A549 (cell line): ENCODE measurements at regions not wholly inside any gene's neighbourhood (a gene's known extent, or its start where the extent isn't known, plus 50 kb on each side); places are given as distances from the start of the nearest gene placed in this dataset.

Experiments used
- ATAC-seq, 2 experiments: fragments of 200-7000 bp in 1 of 2; fragments of >200 bp in 1 of 2; cut with Nextera tagmentation in 1 of 2; cut with Tn5 transposase in 1 of 2; 3 replicates each; pipeline versions ENCODE4 v1.8.0 to v1.9.1; 2018 to 2020; ENCODE audit warnings: mild to moderate bottlenecking in 1 of 2, moderate library complexity in 1 of 2
- CTCF ChIA-PET: fragments of 300-600 bp; sonication (Branson Sonifier 250); formaldehyde crosslinking; extraction: SDS; loops from one replicate; lab custom pipeline; 2021; ENCODE audit warnings: antibody characterized with exemption, inconsistent platforms; lab: Yijun Ruan, JAX
- POLR2A ChIA-PET: fragments of 350-600 bp; formaldehyde crosslinking; extraction: SDS; loops from one replicate; lab custom pipeline; 2021; ENCODE audit warnings: antibody characterized with exemption, inconsistent platforms; lab: Yijun Ruan, JAX
- DNase-seq, 2 experiments: peaks; one replicate each; pipeline versions ENCODE4 v3.0.0 to v3.0.0-alpha.2; 2011 to 2016; ENCODE audit warnings: low read depth in 1 of 2, low spot score in 1 of 2
- FAIRE-seq: peaks from 2 replicates; lab custom pipeline; 2011; peaks lifted over from hg19 to GRCh38; lab: Jason Lieb, UNC
- H3K27ac ChIP-seq, 2 experiments: fragments of >200 bp; sonication (Bioruptor Twin); formaldehyde crosslinking; 3 replicates each; pipeline ENCODE4 v1.5.1; 2016 to 2017
- H3K4me1 ChIP-seq: fragments of >200 bp; sonication (Bioruptor Twin); formaldehyde crosslinking; 3 replicates; pipeline ENCODE4 v1.6.1; 2016
- H3K4me2 ChIP-seq: fragments of >200 bp; sonication (Bioruptor Twin); formaldehyde crosslinking; 3 replicates; pipeline ENCODE4 v1.6.1; 2016
- H3K4me3 ChIP-seq: fragments of >200 bp; sonication (Bioruptor Twin); formaldehyde crosslinking; 3 replicates; pipeline ENCODE4 v1.5.1; 2016
- H3K9me3 ChIP-seq: fragments of >200 bp; sonication (Bioruptor Twin); formaldehyde crosslinking; 3 replicates; pipeline ENCODE4 v1.6.1; 2016
- CBX2 ChIP-seq: fragments of 200-600 bp; sonication (generic); IDR thresholded peaks from 2 replicates; pipeline ENCODE4 v1.6.1; 2016; ENCODE audit warnings: low read depth, mild to moderate bottlenecking, borderline replicate concordance
- CHD4 ChIP-seq: fragments of 200-600 bp; sonication (generic); IDR thresholded peaks from 2 replicates; pipeline ENCODE4 v1.6.1; 2016; ENCODE audit warnings: antibody characterized with exemption, mild to moderate bottlenecking, borderline replicate concordance
- CTCF ChIP-seq: fragments of >200 bp; sonication (Bioruptor Twin); formaldehyde crosslinking; IDR thresholded peaks from 3 replicates; pipeline ENCODE4 v1.5.1; 2016
- EHF ChIP-seq: fragments of 250-450 bp; sonication (Bioruptor Pico); IDR thresholded peaks from 2 replicates; pipeline ENCODE4 v1.5.0; 2020; ENCODE audit warnings: mild to moderate bottlenecking
- ELK1 ChIP-seq: fragments of 150-350 bp; IDR thresholded peaks from 2 replicates; pipeline ENCODE4 v1.6.1; 2014; ENCODE audit warnings: low read depth, mild to moderate bottlenecking, low read length
- FOSL2 ChIP-seq, 2 experiments: fragments of 450-650 bp in 1 of 2; fragments of >200 bp in 1 of 2; sonication (Bioruptor Twin) in 1 of 2; formaldehyde crosslinking; IDR thresholded peaks; 2 replicates each; pipeline versions ENCODE4 v1.5.0 to v1.6.1; 2016 to 2020; ENCODE audit warnings: mild to moderate bottlenecking in 1 of 2, moderate library complexity in 1 of 2
- HES2 ChIP-seq: fragments of >200 bp; sonication (Bioruptor Twin); formaldehyde crosslinking; IDR thresholded peaks from 2 replicates; pipeline ENCODE4 v1.6.1; 2016
- HEYL ChIP-seq: fragments of 250-450 bp; sonication (Bioruptor Pico); IDR thresholded peaks from 2 replicates; pipeline ENCODE4 v1.8.0; 2021; ENCODE audit warnings: mild to moderate bottlenecking, moderate library complexity
- KDM1A ChIP-seq: fragments of 200-600 bp; sonication (generic); IDR thresholded peaks from 2 replicates; pipeline ENCODE4 v1.6.1; 2016; ENCODE audit warnings: low read depth, mild to moderate bottlenecking
- KDM5A ChIP-seq: fragments of 200-600 bp; sonication (generic); IDR thresholded peaks from 2 replicates; pipeline ENCODE4 v1.6.1; 2016; ENCODE audit warnings: antibody characterized with exemption, mild to moderate bottlenecking
- MAFK ChIP-seq: fragments of 450-650 bp; IDR thresholded peaks from 2 replicates; pipeline ENCODE4 v1.6.1; 2014; ENCODE audit not compliant: partially characterized antibody
- MAZ ChIP-seq: fragments of 150-350 bp; IDR thresholded peaks from 2 replicates; pipeline ENCODE4 v1.6.1; 2014; ENCODE audit warnings: antibody characterized with exemption, low read depth, low read length, borderline replicate concordance
- PBX3 ChIP-seq: IDR thresholded peaks from 2 replicates; pipeline ENCODE4 v1.6.1; 2012
- RAD21 ChIP-seq, 2 experiments: fragments of >200 bp in 1 of 2; sonication (Bioruptor Twin) in 1 of 2; formaldehyde crosslinking in 1 of 2; IDR thresholded peaks in 1 of 2; conservative IDR thresholded peaks in 1 of 2; 2 replicates in 1 of 2; 3 replicates in 1 of 2; pipeline ENCODE4 v1.6.1; 2012 to 2018; ENCODE audit warnings: inconsistent platforms in 1 of 2
- REST ChIP-seq: fragments of 200-600 bp; sonication (generic); IDR thresholded peaks from 2 replicates; pipeline ENCODE4 v1.6.1; 2016; ENCODE audit warnings: antibody characterized with exemption, mild to moderate bottlenecking, moderate library complexity
- TFCP2L1 ChIP-seq: fragments of 250-450 bp; sonication (Bioruptor Pico); IDR thresholded peaks from 2 replicates; pipeline ENCODE4 v1.5.0; 2021; ENCODE audit warnings: mild to moderate bottlenecking
- USF2 ChIP-seq: fragments of 450-650 bp; IDR thresholded peaks from 2 replicates; pipeline ENCODE4 v1.6.1; 2014; ENCODE audit warnings: antibody characterized with exemption
- ZFP36 ChIP-seq: fragments of 450-650 bp; IDR thresholded peaks from 2 replicates; pipeline ENCODE4 v1.6.1; 2014; ENCODE audit warnings: borderline replicate concordance; ENCODE audit not compliant: partially characterized antibody
- ZNF302 ChIP-seq: fragments of 250-450 bp; sonication (Bioruptor Pico); IDR thresholded peaks from 2 replicates; pipeline ENCODE4 v1.9.0; 2021; ENCODE audit warnings: inconsistent platforms, mild to moderate bottlenecking, moderate library complexity
- WGBS: methylation state at CpG from one replicate; pipeline ENCODE4 v1.1.6; 2017; ENCODE audit errors: missing lambda C conversion rate; 5-methylcytosine and 5-hydroxymethylcytosine counted together

- H3K4me1 ChIP-seq, result no peaks in the 10 kb centered on the region
- H3K9me3 ChIP-seq, result no peaks in the 10 kb centered on the region
- FAIRE-seq (no peak), ATAC-seq (no peak), DNase-seq (no peak)
- ChIA-PET POLR2A (no interaction called here), CTCF (no interaction called here)
- no peak for TF ChIP-seq HES2
- TF ChIP-seq CTCF, result no peak
- TF ChIP-seq ZFP36, result no peak
- TF ChIP-seq KDM1A, result no peak
- no peak for TF ChIP-seq USF2
- TF ChIP-seq ZNF302 (CRISPR knock-in tag), result no peak
- no peak for TF ChIP-seq RAD21 (conservative IDR thresholded peaks at IDR 0.05 in 1 of 2, IDR thresholded peaks at IDR 0.05 in 1 of 2)
- TF ChIP-seq EHF (CRISPR knock-in tag), result no peak
- H3K4me2 ChIP-seq, result no peak overlapping the region
- H3K4me3 ChIP-seq, result no peak overlapping the region
- no peak overlapping the region for H3K27ac ChIP-seq
- 16% methylated on average over 12 of the region's 16 CpGs for WGBS
These were observed 209.9 kb downstream of the USP6NL start for GRCh38 chr10:11401264-11402235.

GRCh38 chr10:11397980-11398580, 213.4 kb downstream of the USP6NL start:
- POLR2A ChIA-PET, result no interaction called here
- Histone ChIP-seq H3K4me3 (no peak overlapping the region), H3K9me3 (no peaks in the 10 kb centered on the region), H3K4me2 (no peak overlapping the region), H3K4me1 (no peaks in the 10 kb centered on the region), H3K27ac (no peak overlapping the region)
- FAIRE-seq (no peak), ATAC-seq (no peak), DNase-seq (no peak)
- CTCF ChIA-PET, result interaction anchor here (0.8 to 1.2 kb wide), 2 partner anchors 11 to 53 kb away, joined by 3 read pairs; no protein-coding TSS in a partner anchor
- 14% methylated on average over 5 of the region's 8 CpGs for WGBS
- no peak for TF ChIP-seq KDM5A
- TF ChIP-seq HEYL, result no peak
- TF ChIP-seq MAZ, result no peak
- TF ChIP-seq ELK1, result no peak
- no peak for TF ChIP-seq MAFK
- TF ChIP-seq PBX3, result no peak
- no peak for TF ChIP-seq FOSL2 (IDR thresholded peaks at IDR 0.05)
- TF ChIP-seq FOSL2 (CRISPR knock-in tag; IDR thresholded peaks at IDR 0.05), result no peak
- TF ChIP-seq REST, result no peak
- TF ChIP-seq TFCP2L1 (CRISPR knock-in tag), result no peak
- no peak for TF ChIP-seq CBX2
- TF ChIP-seq EHF (CRISPR knock-in tag), result no peak
- TF ChIP-seq CHD4, result no peak
